ENCODE measurements at regions not wholly inside any gene's neighbourhood (a gene's known extent, or its start where the extent isn't known, plus 50 kb on each side); places are given as distances from the start of the nearest gene placed in this dataset.

GRCh38 chr16:6642271-6642670 is 690.4 kb upstream of the RBFOX1 start:
- Histone ChIP-seq H3K9me3 (no peaks in the 10 kb centered on the region), H3K27ac (no peak overlapping the region), H3K27me3 (peaks cover 32% of the 10 kb centered on the region), H3K36me3 (no peaks in the 10 kb centered on the region), H3K4me3 (ENCODE audit: low read depth in 1 of 2, low read length in 1 of 2) (no peak overlapping the region), H3K4me1 (ENCODE audit: control insufficient read depth in 1 of 2, insufficient read depth in 1 of 2, low read depth in 1 of 2, low read length in 1 of 2) (no peaks in the 10 kb centered on the region)
- TF ChIP-seq CTCF (IDR thresholded peaks at IDR 0.05): no peak

DNA sequence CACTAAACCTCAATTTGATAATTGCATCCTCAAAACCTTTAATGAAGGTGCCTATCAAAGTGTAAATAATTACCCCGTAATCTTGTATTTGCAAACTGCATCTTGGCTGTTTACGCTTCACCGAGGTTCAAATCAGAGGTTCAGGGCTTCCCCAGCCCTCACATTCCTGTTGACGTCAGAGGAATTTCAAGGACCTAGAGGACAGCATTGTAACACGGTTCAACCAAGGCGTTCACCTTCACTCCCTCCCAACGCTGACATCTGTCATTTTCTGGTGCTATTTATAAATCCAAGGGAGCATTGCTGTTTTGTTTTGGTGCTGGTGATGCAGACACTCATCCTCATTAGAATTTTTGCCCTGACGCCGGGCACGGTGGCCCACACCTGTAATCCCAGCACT is 691.6 kb upstream of the RBFOX1 start:
- no peak for TF ChIP-seq CTCF (IDR thresholded peaks at IDR 0.05)
- Histone ChIP-seq H3K4me3 (ENCODE audit: low read depth in 1 of 2, low read length in 1 of 2) (no peak overlapping the region), H3K27ac (no peak overlapping the region), H3K4me1 (ENCODE audit: control insufficient read depth in 1 of 2, insufficient read depth in 1 of 2, low read depth in 1 of 2, low read length in 1 of 2) (no peaks in the 10 kb centered on the region), H3K36me3 (no peaks in the 10 kb centered on the region), H3K27me3 (peaks cover 32% of the 10 kb centered on the region), H3K9me3 (no peaks in the 10 kb centered on the region)

DNA sequence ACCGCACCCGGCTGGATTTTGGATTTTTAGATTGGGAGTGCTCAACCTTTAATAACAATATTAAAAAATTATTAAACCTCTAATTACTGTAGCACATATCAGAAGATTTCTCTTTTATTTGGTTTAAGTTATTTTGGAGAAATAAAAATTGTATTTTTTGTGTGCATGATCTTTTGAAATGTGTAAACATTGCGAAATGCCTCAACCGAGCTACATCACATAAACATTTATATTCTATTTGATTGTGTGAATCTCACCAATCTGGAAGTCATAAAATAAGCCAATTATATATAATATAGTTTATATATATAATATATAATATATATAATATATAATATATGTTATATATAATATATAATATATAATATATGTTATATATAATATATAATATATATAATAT is 696.2 kb upstream of the RBFOX1 start:
- no peak for TF ChIP-seq CTCF (IDR thresholded peaks at IDR 0.05)
- Histone ChIP-seq H3K27ac (no peak overlapping the region), H3K36me3 (no peaks in the 10 kb centered on the region), H3K4me3 (ENCODE audit: low read depth in 1 of 2, low read length in 1 of 2) (no peak overlapping the region), H3K27me3 (peaks cover 13% of the 10 kb centered on the region), H3K9me3 (no peaks in the 10 kb centered on the region), H3K4me1 (ENCODE audit: control insufficient read depth in 1 of 2, insufficient read depth in 1 of 2, low read depth in 1 of 2, low read length in 1 of 2) (no peaks in the 10 kb centered on the region)

DNA sequence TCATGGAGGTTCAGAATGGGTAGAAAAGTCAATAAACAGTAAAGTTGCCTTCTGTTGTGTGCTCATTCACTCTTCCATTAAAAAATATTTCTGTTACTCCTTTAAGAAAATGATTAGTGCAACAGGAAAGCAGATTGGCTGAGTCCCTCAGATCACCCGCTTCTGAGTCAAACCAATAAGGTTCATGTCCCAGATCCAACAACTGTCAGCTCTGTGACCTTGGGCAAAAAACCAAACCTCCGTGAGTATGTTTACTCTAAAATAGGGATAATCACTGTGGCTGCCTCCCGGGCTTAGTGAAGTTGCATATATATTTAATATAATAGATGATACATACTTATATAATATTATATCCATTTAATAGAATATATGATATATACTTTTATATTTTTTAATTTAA is 698.5 kb upstream of the RBFOX1 start:
- H3K27ac ChIP-seq: no peak overlapping the region
- H3K36me3 ChIP-seq: no peaks in the 10 kb centered on the region
- H3K9me3 ChIP-seq: no peaks in the 10 kb centered on the region
- H3K27me3 ChIP-seq: no peaks in the 10 kb centered on the region
- TF ChIP-seq CTCF (IDR thresholded peaks at IDR 0.05): no peak
- no peaks in the 10 kb centered on the region for H3K4me1 ChIP-seq (ENCODE audit: control insufficient read depth in 1 of 2, insufficient read depth in 1 of 2, low read depth in 1 of 2, low read length in 1 of 2)
- H3K4me3 ChIP-seq (ENCODE audit: low read depth in 1 of 2, low read length in 1 of 2): no peak overlapping the region

DNA sequence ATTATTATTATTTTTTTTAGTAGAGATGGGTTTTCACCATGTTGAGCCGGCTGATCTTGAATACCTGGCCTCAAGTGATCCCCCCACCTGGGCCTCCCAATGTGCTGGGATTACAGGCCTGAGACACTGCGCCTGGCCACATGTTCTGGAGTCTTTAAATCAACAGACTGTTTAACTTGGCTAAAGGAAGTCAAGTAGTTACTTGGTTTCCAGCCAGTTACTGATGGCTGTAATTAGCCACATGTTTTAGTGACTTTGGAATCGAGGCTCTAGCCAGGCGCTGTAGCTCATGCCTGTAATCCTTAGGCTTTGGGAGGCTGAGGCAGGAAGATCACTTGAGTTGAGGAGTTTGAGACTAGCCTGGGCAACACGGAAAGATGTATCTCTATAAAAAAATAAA is 699.2 kb upstream of the RBFOX1 start:
- Histone ChIP-seq H3K36me3 (no peaks in the 10 kb centered on the region), H3K27me3 (no peaks in the 10 kb centered on the region), H3K4me3 (ENCODE audit: low read depth in 1 of 2, low read length in 1 of 2) (no peak overlapping the region), H3K27ac (no peak overlapping the region), H3K4me1 (ENCODE audit: control insufficient read depth in 1 of 2, insufficient read depth in 1 of 2, low read depth in 1 of 2, low read length in 1 of 2) (no peaks in the 10 kb centered on the region), H3K9me3 (no peaks in the 10 kb centered on the region)
- TF ChIP-seq CTCF (IDR thresholded peaks at IDR 0.05): no peak

- H3K4me1 ChIP-seq (ENCODE audit: control insufficient read depth in 1 of 2, insufficient read depth in 1 of 2, low read depth in 1 of 2, low read length in 1 of 2): no peaks in the 10 kb centered on the region
- no peaks in the 10 kb centered on the region for H3K9me3 ChIP-seq
- no peaks in the 10 kb centered on the region for H3K27me3 ChIP-seq
- no peak for TF ChIP-seq CTCF (IDR thresholded peaks at IDR 0.05)
- no peaks in the 10 kb centered on the region for H3K36me3 ChIP-seq
- no peak overlapping the region for H3K4me3 ChIP-seq (ENCODE audit: low read depth in 1 of 2, low read length in 1 of 2)
- no peak overlapping the region for H3K27ac ChIP-seq
Observed at GRCh38 chr16:6629110-6629509, 703.5 kb upstream of the RBFOX1 start.

Measured in neutrophil (primary cell).